H1 (cell line): ENCODE measurements at regions not wholly inside any gene's neighbourhood (a gene's known extent, or its start where the extent isn't known, plus 50 kb on each side); places are given as distances from the start of the nearest gene placed in this dataset.

Experiments used
- EGR1 ChIP-seq: IDR thresholded peaks from 2 replicates; pipeline ENCODE4 v1.6.1; 2011; ENCODE audit warnings: low read depth, low read length, borderline replicate concordance
- GABPA ChIP-seq: IDR thresholded peaks from 2 replicates; pipeline ENCODE4 v1.6.1; 2011; ENCODE audit warnings: mild to moderate bottlenecking, low read length, moderate library complexity, borderline replicate concordance; ENCODE audit not compliant: insufficient read depth
- HDAC2 ChIP-seq, 2 experiments: fragments of 300-600 bp in 1 of 2; sonication (generic) in 1 of 2; IDR thresholded peaks; 2 replicates each; pipeline ENCODE4 v1.6.1; 2011 to 2012; ENCODE audit warnings: low read depth in 2 of 2, low read length in 2 of 2, mild to moderate bottlenecking in 2 of 2, moderate library complexity in 2 of 2, borderline replicate concordance in 1 of 2, inconsistent platforms in 1 of 2
- KDM5A ChIP-seq: fragments of 200-600 bp; IDR thresholded peaks from 2 replicates; pipeline ENCODE4 v1.7.1; 2012; ENCODE audit warnings: mild to moderate bottlenecking, low read length, inconsistent platforms, mixed read lengths
- PHF8 ChIP-seq: fragments of 200-600 bp; sonication (generic); conservative IDR thresholded peaks from 2 replicates; pipeline ENCODE4 v1.7.1; 2012; ENCODE audit warnings: low read depth, mild to moderate bottlenecking, inconsistent platforms, low read length, moderate library complexity
- SIN3A ChIP-seq, 2 experiments: IDR thresholded peaks in 1 of 2; conservative IDR thresholded peaks in 1 of 2; 2 replicates each; pipeline ENCODE4 v1.6.1; 2011 to 2012; ENCODE audit warnings: low read length in 2 of 2, improper control_type of control experiment in 1 of 2, low read depth in 1 of 2, mild to moderate bottlenecking in 1 of 2
- SUZ12 ChIP-seq: fragments of 200-600 bp; sonication (generic); IDR thresholded peaks from 2 replicates; pipeline ENCODE4 v1.6.1; 2012; ENCODE audit warnings: mild to moderate bottlenecking, inconsistent platforms, low read length, moderate library complexity, mixed read lengths
- TAF7 ChIP-seq: optimal IDR thresholded peaks from 2 replicates; pipeline ENCODE3; 2011; ENCODE audit warnings: low read depth, mild to moderate bottlenecking, inconsistent platforms, low read length, moderate library complexity, borderline replicate concordance
- YY1 ChIP-seq: IDR thresholded peaks from 2 replicates; pipeline ENCODE4 v1.6.1; 2011; ENCODE audit warnings: low read depth, mild to moderate bottlenecking, low read length

DNA sequence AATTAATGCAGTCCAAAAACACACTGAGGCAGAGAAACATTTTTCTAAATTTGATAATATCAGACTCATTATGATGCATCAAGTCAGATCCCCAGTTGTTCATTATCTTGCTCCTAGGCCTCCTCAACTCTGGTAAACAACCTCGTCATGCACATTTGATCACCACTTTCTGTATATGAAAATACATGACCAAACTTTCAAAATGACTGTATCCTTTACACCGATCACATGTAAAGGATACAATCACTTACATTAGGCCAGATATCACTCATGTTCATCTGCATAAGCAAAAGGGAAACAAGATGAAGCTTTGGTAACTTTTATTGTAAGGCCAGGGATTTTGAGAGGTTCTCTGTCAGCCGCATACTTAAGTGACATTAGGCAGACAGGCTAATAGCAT is 99.4 kb upstream of the IL1RAPL1 start (continued):
- TF ChIP-seq PHF8 (no peak), GABPA (no peak), SIN3A (conservative IDR thresholded peaks at IDR 0.05 in 1 of 2, IDR thresholded peaks at IDR 0.05 in 1 of 2; ENCODE audit: low read depth in 1 of 2, low read length in 2 of 2) (no peak), TAF7 (no peak), HDAC2 (IDR thresholded peaks at IDR 0.05; ENCODE audit: borderline replicate concordance in 1 of 2, low read depth in 2 of 2, low read length in 2 of 2) (no peak), SUZ12 (no peak), KDM5A (no peak), YY1 (no peak), EGR1 (no peak)
- TF ChIP-seq, all 59 proteins: peak for 0
